NCI-H69 (cell line): ENCODE measurements at regions not wholly inside any gene's neighbourhood (a gene's known extent, or its start where the extent isn't known, plus 50 kb on each side); places are given as distances from the start of the nearest gene placed in this dataset.
"Not testable (repeated sequence)": the region's sequence is repeated elsewhere in the genome, so short reads cannot be mapped to it uniquely, and the experiment has no call there.

Experiments used
- DNase-seq: peaks from one replicate; lab custom pipeline; 2025; lab: John Stamatoyannopoulos, UW

DNA sequence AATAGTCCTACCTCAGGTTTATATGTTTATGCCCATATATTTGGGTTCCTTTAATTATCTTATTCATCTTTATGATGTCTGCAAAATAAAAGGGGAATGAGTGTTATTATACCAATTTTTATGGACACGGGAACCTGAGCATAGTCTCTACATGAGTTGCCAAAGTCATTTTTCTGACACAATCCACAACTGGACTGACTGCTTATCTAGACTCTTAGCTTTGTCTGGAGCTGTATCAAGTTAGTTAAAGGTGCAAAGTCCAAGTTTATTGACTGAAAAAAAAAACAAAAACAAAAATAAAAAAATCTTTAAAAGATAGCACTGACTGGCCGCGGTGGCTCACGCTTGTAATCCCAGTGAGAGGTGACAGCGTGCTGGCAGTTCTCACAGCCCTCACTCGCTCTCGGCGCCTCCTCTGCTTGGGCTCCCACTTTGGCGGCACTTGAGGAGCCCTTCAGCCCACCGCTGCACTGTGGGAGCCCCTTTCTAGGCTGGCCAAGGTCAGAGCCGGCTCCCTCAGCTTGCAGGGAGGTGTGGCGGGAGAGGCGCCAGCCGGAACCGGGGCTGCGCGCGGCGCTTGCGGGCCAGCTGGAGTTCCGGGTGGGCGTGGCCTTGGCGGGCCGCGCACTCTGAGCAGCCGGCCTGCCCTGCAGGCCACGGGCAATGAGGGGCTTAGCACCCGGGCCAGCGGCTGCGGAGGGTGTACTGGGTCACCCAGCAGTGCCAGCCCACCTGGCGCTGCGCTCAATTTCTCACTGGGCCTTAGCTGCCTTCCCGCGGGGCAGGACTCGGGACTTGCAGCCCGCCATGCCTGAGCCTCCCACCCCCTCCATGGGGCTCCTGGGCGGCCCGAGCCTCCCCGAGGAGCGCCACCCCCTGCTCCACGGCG, 116.6 kb upstream of the MBNL1 start:
- not testable (repeated sequence) for DNase-seq

DNA sequence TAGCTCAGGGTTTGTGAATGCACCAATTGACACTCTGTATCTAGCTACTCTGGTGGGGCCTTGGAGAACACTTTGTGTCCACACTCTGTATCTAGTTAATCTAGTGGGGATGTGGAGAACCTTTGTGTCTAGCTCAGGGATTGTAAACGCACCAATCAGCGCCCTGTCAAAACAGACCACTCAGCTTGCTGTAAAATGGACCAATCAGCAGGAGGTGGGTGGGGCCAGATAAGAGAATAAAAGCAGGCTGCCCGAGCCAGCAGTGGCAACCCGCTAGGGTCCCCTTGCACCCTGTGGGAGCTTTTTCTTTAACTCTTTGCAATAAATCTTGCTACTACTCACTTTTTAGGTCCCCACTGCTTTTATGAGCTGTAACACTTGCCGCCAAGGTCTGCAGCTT, 115.6 kb upstream of the MBNL1 start:
- DNase-seq = not testable (repeated sequence)

DNA sequence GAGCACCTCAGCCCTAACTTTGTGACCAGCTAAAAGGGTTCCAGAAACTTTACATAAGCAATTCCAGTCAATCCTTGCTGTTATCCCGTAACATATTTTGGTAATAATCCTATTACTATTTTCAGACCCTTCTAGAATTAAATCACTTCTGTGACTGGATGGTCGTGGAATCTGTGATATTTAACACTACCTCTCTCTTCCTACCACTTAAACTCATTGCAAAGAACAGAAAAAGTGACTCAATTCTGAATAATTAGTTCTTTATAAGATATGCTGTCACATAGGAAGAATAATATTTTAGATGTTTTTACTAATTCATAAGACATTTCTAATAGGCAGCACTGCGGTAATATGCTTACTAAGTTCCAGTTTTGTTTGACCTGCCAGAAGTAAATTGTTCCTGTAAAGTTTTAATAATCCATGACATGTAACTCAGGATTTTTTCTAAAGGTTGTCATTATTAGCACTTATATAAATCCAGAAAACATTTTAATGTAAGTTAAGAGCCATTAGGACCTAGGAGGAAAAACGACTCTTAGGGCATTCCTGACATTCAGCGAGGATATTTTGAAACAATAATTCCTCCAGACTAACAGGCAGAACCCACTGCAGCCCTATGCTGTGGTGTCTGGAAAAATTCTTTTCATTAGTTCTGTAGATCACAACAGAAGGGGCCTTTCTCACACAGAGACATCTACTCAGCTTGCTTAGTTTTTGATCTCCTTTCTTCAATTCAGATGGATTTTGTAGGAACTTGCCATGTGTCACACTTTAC, 113.3 kb upstream of the MBNL1 start:
- no peak for DNase-seq

- no peak for DNase-seq
Measured at GRCh38 chr3:152156880-152157279, 111.8 kb upstream of the MBNL1 start.

- DNase-seq = no peak
Measured at GRCh38 chr3:152157337-152157736, 111.4 kb upstream of the MBNL1 start.

- no peak for DNase-seq
Measured at GRCh38 chr3:152159328-152159727, 109.4 kb upstream of the MBNL1 start.

DNA sequence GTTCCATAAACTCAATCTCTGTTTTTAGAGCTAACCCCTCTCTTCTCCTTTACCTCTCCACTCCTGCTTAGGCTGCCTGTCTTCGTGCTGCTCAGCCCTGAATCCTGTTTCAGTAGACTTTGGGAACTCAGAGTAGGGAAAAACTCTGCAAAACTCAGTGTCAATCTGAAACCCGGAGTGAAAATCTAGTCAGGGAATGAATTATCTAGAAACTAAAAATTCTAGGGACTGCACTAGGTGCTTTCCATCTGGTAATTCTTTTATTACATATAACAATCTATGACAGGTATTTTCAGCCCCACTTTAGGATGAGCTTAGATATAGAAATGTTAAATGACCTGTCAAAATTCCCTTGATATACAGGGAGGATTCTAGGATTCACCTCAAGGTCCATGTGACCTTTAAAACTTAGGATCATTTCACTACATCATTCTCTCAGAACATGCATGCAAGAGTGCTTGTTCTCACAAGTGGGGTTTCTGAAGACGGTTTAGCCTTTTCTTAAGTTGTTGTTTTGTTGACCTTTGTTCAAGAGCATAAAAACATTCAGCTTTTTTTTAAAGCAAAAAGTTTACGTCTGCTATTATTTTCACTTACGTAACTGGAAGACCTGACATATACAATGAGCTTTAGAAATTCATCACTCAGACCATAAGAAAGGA, 108.2 kb upstream of the MBNL1 start:
- no peak for DNase-seq

- DNase-seq = no peak
Measured at GRCh38 chr3:152172460-152172859, 96.3 kb upstream of the MBNL1 start.

DNA sequence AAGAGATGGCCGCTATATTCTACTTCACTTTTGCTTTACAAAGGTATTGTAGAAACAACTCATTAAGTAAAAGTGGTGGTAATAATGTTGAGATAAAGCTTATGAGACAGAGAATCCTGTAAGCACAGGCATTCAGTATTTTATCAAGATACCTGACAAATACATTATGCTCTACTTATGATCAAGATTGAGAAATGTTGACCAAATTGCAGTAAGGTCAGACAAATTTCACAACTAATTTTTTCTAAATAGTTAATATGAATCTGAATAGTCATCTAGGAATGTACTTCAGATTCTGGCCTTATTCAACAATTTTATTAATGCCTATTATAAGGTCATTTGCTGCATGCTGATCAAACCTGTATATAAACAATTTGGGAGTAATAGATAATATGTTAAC, 95.1 kb upstream of the MBNL1 start:
- DNase-seq = no peak

DNA sequence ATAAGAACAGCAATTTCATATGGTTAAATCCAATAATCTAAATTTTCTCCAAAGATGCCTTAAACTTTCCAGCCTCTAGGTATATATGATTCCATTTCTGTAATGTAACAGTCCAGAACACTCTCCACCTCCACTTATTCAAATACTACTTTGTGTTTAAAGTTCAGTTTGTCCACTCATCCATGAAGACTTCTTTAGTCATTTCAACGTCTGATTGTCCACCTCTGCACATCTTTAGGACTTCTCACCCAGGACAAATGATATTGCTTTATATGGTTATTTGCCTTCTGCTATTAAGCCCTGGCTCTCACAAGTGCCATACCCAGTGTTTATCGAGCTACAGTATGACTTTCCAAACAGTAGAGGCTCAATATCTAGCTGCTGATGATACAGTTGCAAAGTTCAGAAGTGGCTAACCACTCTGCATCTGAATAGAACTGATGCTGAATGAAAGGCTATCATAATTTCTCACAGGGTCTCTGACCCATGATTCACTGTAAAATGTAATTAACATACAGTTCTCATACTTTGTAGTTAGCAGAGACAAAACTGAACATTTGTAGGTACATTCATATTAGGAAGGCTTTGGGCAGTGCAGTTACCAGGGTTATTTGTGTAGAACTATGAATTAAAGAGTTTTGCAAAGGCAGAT, 93.7 kb upstream of the MBNL1 start:
- no peak for DNase-seq

GRCh38 chr3:152175528-152175889, 93.2 kb upstream of the MBNL1 start:
- DNase-seq = no peak

- DNase-seq = no peak
Measured at GRCh38 chr3:152176241-152176640, 92.5 kb upstream of the MBNL1 start.

DNA sequence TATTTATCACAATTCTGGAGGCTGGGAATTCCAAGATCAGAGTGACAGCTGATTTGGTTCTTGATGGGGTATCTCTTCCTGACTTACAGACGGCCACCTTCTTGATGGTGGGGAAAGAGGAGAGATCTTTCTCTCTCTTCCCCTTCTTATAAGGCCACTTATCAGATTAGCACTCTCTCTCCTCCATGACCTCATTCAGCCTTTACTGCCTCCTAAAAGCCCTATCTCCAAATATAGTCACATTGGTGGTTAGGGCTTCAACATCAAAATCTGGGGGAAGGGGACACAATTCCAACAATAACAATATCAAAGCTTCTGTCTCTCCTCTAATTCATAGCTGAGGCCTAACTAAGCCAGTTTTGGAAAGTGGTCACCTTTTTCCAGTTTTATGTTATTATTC, 91.7 kb upstream of the MBNL1 start:
- DNase-seq = no peak

- DNase-seq = no peak
Measured at GRCh38 chr3:152177757-152178156, 91.0 kb upstream of the MBNL1 start.

DNA sequence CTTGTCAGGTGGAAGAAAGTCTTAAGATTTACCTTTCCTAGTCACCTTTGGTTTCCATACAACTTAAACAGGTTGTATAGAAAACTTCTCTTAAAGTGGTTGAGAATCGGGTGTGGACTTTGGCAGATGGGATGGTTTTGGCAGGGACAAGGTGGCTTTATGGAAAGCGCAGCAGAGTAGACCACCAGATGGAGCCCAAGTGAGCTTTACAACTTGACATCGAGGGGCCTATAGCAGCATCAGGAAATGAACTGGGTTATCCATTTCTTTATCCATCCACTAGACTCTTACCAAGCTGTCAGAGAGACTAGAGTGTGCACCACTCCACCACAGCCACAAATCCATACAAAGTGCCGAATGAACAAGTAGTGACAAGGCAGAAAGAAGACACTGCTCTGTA, 85.3 kb upstream of the MBNL1 start:
- DNase-seq = peak; percentile 33

GRCh38 chr3:152184971-152185686, 83.6 kb upstream of the MBNL1 start:
- DNase-seq = no peak

DNA sequence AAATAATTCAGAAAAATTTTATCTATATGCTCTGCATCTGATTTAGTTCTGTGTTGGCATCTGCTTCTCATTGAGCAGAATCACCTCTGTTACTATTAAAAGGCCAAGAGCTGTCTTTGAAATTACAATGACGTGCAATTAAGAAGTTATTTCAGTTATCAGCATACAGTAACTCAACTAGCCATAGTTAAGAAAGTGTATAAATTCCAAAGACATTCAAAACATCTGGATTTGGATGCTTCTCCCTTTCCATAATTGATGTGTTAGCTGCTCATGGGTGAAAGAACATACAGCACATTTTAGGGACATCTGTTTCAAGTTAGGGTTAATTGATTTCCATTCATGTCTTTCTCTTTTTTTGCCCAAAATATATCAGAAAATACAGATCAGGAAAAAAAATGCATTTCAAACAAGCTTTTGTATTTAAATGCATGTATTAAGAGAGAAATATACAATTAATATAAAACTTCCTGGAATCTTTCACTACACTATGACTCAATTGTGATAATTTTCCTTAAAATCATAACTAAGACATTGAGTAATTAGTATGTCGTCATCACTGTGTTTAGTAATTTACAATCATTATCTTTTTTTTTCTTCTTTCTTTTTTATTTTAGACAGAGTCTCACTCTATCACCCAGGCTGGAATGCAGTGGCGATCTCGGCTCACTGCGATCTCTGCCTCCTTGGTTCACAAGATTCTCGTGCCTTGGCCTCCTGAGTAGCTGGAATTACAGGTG, 82.7 kb upstream of the MBNL1 start:
- no peak for DNase-seq

DNA sequence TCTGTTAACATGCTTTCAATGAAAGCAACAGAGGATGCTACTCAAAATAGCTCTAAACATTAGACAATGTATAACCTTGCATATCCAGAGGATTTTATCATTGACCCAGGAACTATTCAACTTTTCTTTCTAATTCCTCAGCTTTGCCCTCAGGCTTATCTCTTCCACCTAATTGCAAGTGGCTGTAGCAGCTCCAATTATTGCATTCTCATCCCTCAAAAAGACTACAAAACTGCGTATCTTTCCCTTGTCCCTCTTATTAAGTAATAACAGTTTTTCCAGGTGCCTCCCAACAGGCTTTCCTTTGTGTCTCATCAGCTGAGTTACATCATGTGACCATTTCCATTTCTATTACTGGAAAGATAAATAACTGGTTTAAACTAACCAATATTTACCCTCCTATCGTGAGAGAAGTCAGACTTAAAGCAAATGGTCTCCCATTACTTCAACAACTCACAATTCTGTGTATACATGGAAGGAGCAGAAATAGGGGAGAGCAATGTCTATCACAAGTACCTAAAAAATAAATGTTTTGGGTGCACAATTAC, 78.0 kb upstream of the MBNL1 start:
- peak; percentile 19 for DNase-seq

GRCh38 chr3:152192050-152192449, 76.7 kb upstream of the MBNL1 start:
- no peak for DNase-seq

- DNase-seq = no peak
Measured at GRCh38 chr3:152192936-152193672, 75.6 kb upstream of the MBNL1 start.
